Right lobe of liver (tissue), 6 donors: ENCODE measurements at regions not wholly inside any gene's neighbourhood (a gene's known extent, or its start where the extent isn't known, plus 50 kb on each side); places are given as distances from the start of the nearest gene placed in this dataset.

ENCODE experiments used
- ATAC-seq, 4 donors: fragments of 200-7000 bp; cut with Tn5 transposase; one replicate each; pipeline ENCODE4 v1.9.1; 2020; ENCODE audit warnings: mild to moderate bottlenecking in 4 of 4, moderate library complexity in 4 of 4
- DNase-seq, 3 donors: peaks; one replicate each; pipeline ENCODE4 v3.0.0-alpha.2; 2020
- H3K27ac ChIP-seq, 3 donors: fragments of 200-600 bp; one replicate each; pipeline ENCODE4 v1.8.0; 2022
- H3K27me3 ChIP-seq, 2 donors: fragments of 200-600 bp; one replicate each; pipeline ENCODE4 v1.8.0; 2022
- H3K36me3 ChIP-seq, 4 donors: fragments of 200-600 bp; sonication (generic) in 1 of 4; one replicate each; pipeline versions ENCODE4 v1.5.1 to v1.8.0; 2017 to 2022; ENCODE audit warnings: control low read depth in 1 of 4
- H3K4me1 ChIP-seq, 4 donors: fragments of 200-600 bp; sonication (generic) in 1 of 4; one replicate each; pipeline versions ENCODE4 v1.5.1 to v1.8.0; 2017 to 2022; ENCODE audit warnings: control low read depth in 1 of 4
- H3K4me3 ChIP-seq, 3 donors: fragments of 200-600 bp; one replicate each; pipeline ENCODE4 v1.8.0; 2022
- H3K9me3 ChIP-seq, 4 donors: fragments of 200-600 bp; sonication (generic) in 1 of 4; one replicate each; pipeline versions ENCODE4 v1.5.1 to v1.8.0; 2017 to 2022; ENCODE audit warnings: control low read depth in 1 of 4
- CTCF ChIP-seq, 4 donors: fragments of 200-600 bp in 3 of 4; fragments of 450-650 bp in 1 of 4; IDR thresholded peaks; one replicate each; pipeline versions ENCODE4 v1.5.1 to v1.8.0; 2016 to 2022; ENCODE audit warnings: antibody characterized with exemption in 4 of 4, mild to moderate bottlenecking in 2 of 4
- POLR2A ChIP-seq: fragments of 450-650 bp; IDR thresholded peaks from one replicate; pipeline ENCODE4 v1.6.1; 2017; ENCODE audit warnings: antibody characterized with exemption, mild to moderate bottlenecking
- WGBS: methylation state at CpG from one replicate; pipeline ENCODE4 v1.1.6; 2018; ENCODE audit warnings: low coverage, low lambda C conversion rate; ENCODE audit not compliant: insufficient coverage; ENCODE audit errors: missing lambda C conversion rate; 5-methylcytosine and 5-hydroxymethylcytosine counted together
- intact Hi-C, 2 donors: fragments of 100-400 bp; cut with DNase I; formaldehyde crosslinking; loops; one replicate each; pipeline versions ENCODE4 v1.11.2 to v1.14.1; 2022
- donor health status: DM: no; HTN: yes; CAD: no.
- donor health status: DM: no; HTN: no; CAD: no.
- donor health status: DM: no; HTN: no; CAD: no.
- donor health status: DM: no; HTN: yes; CAD: no.
- donor health status: DM: no; HTN: yes; CAD: no.

GRCh38 chr18:78664048-78664447, 315.6 kb upstream of the SALL3 start:
- intact Hi-C loops, result no loop called here
- TF ChIP-seq CTCF (IDR thresholded peaks at IDR 0.05), result no peak
- TF ChIP-seq POLR2A, result no peak
- Histone ChIP-seq H3K9me3 (no peaks in the 10 kb centered on the region), H3K4me3 (no peak overlapping the region), H3K27ac (no peak overlapping the region), H3K27me3 (no peaks in the 10 kb centered on the region), H3K36me3 (no peaks in the 10 kb centered on the region), H3K4me1 (no peaks in the 10 kb centered on the region)
- WGBS, result 59% methylated on average over 7 of the region's 13 CpGs
- no peak for ATAC-seq
- no peak for DNase-seq

GRCh38 chr18:78664848-78665247, 314.8 kb upstream of the SALL3 start:
- H3K27me3 ChIP-seq, result no peaks in the 10 kb centered on the region
- H3K27ac ChIP-seq, result no peak overlapping the region
- H3K4me1 ChIP-seq, result no peaks in the 10 kb centered on the region
- TF ChIP-seq POLR2A (no peak), CTCF (IDR thresholded peaks at IDR 0.05) (no peak)
- intact Hi-C loops, result no loop called here
- H3K9me3 ChIP-seq, result no peaks in the 10 kb centered on the region
- H3K4me3 ChIP-seq, result no peak overlapping the region
- ATAC-seq (no peak), DNase-seq (no peak)
- H3K36me3 ChIP-seq, result no peaks in the 10 kb centered on the region
- 72% methylated on average over 5 of the region's 5 CpGs for WGBS

GRCh38 chr18:78665644-78666043, 314.0 kb upstream of the SALL3 start:
- H3K27me3 ChIP-seq, result no peaks in the 10 kb centered on the region
- H3K9me3 ChIP-seq, result no peaks in the 10 kb centered on the region
- no peaks in the 10 kb centered on the region for H3K4me1 ChIP-seq
- no peak overlapping the region for H3K4me3 ChIP-seq
- WGBS, result 74% methylated on average over 8 of the region's 10 CpGs
- ATAC-seq (no peak), DNase-seq (no peak)
- no peak for TF ChIP-seq POLR2A
- TF ChIP-seq CTCF (IDR thresholded peaks at IDR 0.05), result no peak
- no peaks in the 10 kb centered on the region for H3K36me3 ChIP-seq
- H3K27ac ChIP-seq, result no peak overlapping the region
- intact Hi-C loops, result no loop called here

GRCh38 chr18:78666666-78667335, 312.8 kb upstream of the SALL3 start:
- TF ChIP-seq POLR2A (no peak), CTCF (IDR thresholded peaks at IDR 0.05) (no peak)
- no peak overlapping the region for H3K27ac ChIP-seq
- 51% methylated on average over 8 of the region's 13 CpGs for WGBS
- intact Hi-C loops, result no loop called here
- no peaks in the 10 kb centered on the region for H3K36me3 ChIP-seq
- no peaks in the 10 kb centered on the region for H3K9me3 ChIP-seq
- no peak overlapping the region for H3K4me3 ChIP-seq
- DNase-seq (no peak), ATAC-seq (no peak)
- no peaks in the 10 kb centered on the region for H3K27me3 ChIP-seq
- no peaks in the 10 kb centered on the region for H3K4me1 ChIP-seq
